Muscle of leg (tissue), 3 donors: ENCODE measurements at regions not wholly inside any gene's neighbourhood (a gene's known extent, or its start where the extent isn't known, plus 50 kb on each side); places are given as distances from the start of the nearest gene placed in this dataset.
"Not testable (repeated sequence)": the region's sequence is repeated elsewhere in the genome, so short reads cannot be mapped to it uniquely, and the experiment has no call there.

Experiments
- DNase-seq: peaks from one replicate; pipeline ENCODE4 v3.0.0; 2013
- H3K27ac ChIP-seq: one replicate; pipeline ENCODE4 v1.5.1; 2013; ENCODE audit warnings: mild to moderate bottlenecking, low read length, control low read depth
- H3K27me3 ChIP-seq: one replicate; pipeline ENCODE4 v1.6.1; 2013; ENCODE audit warnings: low read length; ENCODE audit not compliant: control insufficient read depth, insufficient read depth
- H3K36me3 ChIP-seq: one replicate; pipeline ENCODE4 v1.6.1; 2013; ENCODE audit warnings: low read length; ENCODE audit not compliant: control insufficient read depth, insufficient read depth
- H3K4me1 ChIP-seq: one replicate; pipeline ENCODE4 v1.6.1; 2013; ENCODE audit warnings: low read length; ENCODE audit not compliant: control insufficient read depth, insufficient read depth
- H3K4me3 ChIP-seq: one replicate; pipeline ENCODE4 v1.5.1; 2013; ENCODE audit warnings: low read length, control low read depth
- H3K9me3 ChIP-seq: replicated peaks from 2 replicates; pipeline ENCODE4 v1.6.1; 2013; ENCODE audit warnings: low read depth, low read length; ENCODE audit not compliant: control insufficient read depth
- WGBS: methylation state at CpG from one replicate; pipeline ENCODE4 v1.1.5; 2013; ENCODE audit warnings: missing lambda C conversion rate; ENCODE audit not compliant: insufficient coverage; 5-methylcytosine and 5-hydroxymethylcytosine counted together

DNA sequence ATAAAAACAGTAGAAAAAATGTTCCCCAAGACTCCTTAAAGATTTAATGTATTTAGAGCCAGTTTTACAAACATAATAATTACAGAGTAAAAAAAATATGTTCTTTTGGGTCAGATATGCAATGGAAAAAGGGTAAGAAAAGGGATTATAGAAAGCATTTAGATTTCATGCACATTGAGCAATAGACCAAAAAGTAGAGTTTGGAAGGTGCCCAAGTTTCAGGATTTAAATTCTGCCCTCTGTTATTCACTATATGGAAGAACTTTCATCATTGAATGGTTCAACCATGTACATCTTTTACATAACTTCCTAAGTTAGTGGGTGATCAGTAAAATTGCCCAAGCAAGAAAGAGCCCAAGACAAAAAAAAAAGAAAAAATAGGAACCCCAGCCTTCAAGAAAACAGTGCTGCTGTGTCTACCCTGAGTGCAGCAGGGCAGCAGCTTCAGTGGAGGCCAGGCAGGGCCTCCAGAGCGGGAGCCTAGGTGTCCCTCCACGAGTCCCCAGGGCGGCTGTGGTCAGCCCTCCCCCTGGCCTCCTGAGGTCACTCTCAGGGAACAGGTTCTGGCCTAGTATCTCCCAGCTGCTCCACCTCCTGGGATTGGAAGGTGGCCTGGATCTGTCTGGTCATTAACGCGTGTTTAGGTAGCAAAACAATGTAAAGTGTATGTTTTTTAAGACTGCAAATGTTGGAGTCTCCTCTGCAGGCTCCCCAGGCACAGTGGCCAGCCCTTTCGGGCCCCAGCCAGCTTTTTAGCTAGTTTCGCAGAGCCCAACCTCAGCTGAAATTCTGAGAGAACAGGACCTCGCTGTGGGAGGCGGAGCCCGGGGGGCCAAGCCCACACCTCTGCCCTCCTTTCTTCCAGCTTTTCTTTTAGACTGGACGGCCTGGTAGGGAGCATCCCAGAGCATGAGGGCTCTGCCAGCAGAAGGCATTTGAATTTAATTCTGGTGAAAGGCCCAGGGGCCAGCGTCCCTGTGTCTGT lies 77.3 kb downstream of the TEX51 start:
- Histone ChIP-seq H3K27ac (no peak overlapping the region), H3K9me3 (no peaks in the 10 kb centered on the region), H3K4me3 (no peak overlapping the region), H3K27me3 (peaks cover 6% of the 10 kb centered on the region), H3K4me1 (peaks cover 30% of the 10 kb centered on the region), H3K36me3 (no peaks in the 10 kb centered on the region)
- DNase-seq = peak; percentile 37
- 47% methylated on average over 7 of the region's 12 CpGs for WGBS

GRCh38 chr2:126976721-126977328 lies 78.1 kb downstream of the TEX51 start:
- Histone ChIP-seq H3K9me3 (no peaks in the 10 kb centered on the region), H3K27me3 (peaks cover under 1% of the 10 kb centered on the region), H3K4me3 (no peak overlapping the region), H3K27ac (no peak overlapping the region), H3K36me3 (no peaks in the 10 kb centered on the region), H3K4me1 (peaks cover 27% of the 10 kb centered on the region)
- no peak for DNase-seq
- WGBS = 79% methylated on average over 24 of the region's 30 CpGs

DNA sequence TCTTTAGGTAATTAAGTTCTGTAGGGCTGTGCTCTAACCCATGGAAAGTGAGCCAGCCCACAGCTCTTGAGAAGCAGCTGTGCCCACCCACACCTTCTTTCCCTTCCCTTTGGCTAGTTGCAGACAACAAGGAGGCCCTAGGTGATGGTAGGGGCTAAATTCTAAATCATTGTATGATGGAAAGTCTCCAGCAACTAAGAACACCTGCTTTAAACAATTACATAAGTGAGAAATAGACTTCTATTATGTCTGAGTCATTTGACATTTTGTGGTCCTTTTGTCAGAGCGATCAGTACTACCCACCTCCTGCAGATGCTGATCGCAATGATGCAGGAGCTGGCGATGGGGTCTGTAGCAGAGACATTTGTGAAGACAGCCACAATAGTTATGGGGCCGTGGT lies 79.6 kb downstream of the TEX51 start:
- H3K27ac ChIP-seq = no peak overlapping the region
- H3K36me3 ChIP-seq = no peaks in the 10 kb centered on the region
- peaks cover 16% of the 10 kb centered on the region for H3K4me1 ChIP-seq
- H3K4me3 ChIP-seq = no peak overlapping the region
- DNase-seq = no peak
- no peaks in the 10 kb centered on the region for H3K9me3 ChIP-seq
- WGBS = 92% methylated on average over 2 of the region's 4 CpGs
- no peaks in the 10 kb centered on the region for H3K27me3 ChIP-seq

GRCh38 chr2:126979039-126980003 lies 80.6 kb downstream of the TEX51 start:
- Histone ChIP-seq H3K4me1 (peaks cover 16% of the 10 kb centered on the region), H3K9me3 (no peaks in the 10 kb centered on the region), H3K36me3 (no peaks in the 10 kb centered on the region), H3K4me3 (no peak overlapping the region), H3K27me3 (no peaks in the 10 kb centered on the region), H3K27ac (no peak overlapping the region)
- 74% methylated on average over 2 of the region's 7 CpGs for WGBS
- DNase-seq = no peak

DNA sequence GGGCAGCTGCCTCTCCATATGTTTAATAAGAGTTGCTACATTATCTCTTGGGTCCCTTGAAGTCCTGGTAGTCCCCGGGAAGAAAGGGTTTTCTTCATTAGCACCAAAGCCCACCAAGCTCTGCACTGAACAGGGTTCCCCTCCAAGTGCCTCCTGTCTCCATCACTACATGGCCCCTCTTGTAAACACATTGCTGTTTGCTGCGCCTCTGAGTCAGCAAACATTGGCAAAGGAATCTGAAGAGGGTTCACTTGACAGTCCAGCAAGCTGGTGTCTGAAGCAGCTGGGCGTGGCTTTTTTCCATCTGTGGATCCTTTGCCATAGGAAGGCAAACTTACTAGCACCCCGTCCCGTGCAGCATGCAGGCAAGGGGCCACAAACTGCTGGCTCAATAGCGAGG lies 82.8 kb downstream of the TEX51 start:
- H3K27me3 ChIP-seq = no peaks in the 10 kb centered on the region
- H3K36me3 ChIP-seq = no peaks in the 10 kb centered on the region
- WGBS = 64% methylated on average over 3 of the region's 6 CpGs
- no peak overlapping the region for H3K4me3 ChIP-seq
- DNase-seq = no peak
- no peak overlapping the region for H3K27ac ChIP-seq
- H3K4me1 ChIP-seq = peaks cover 6% of the 10 kb centered on the region
- H3K9me3 ChIP-seq = no peaks in the 10 kb centered on the region

GRCh38 chr2:126982935-126983334 lies 84.2 kb downstream of the TEX51 start:
- Histone ChIP-seq H3K27ac (no peak overlapping the region), H3K4me3 (no peak overlapping the region), H3K4me1 (peaks cover 6% of the 10 kb centered on the region), H3K9me3 (no peaks in the 10 kb centered on the region), H3K27me3 (no peaks in the 10 kb centered on the region), H3K36me3 (no peaks in the 10 kb centered on the region)
- no peak for DNase-seq
- WGBS = 97% methylated on average over 4 of the region's 5 CpGs

DNA sequence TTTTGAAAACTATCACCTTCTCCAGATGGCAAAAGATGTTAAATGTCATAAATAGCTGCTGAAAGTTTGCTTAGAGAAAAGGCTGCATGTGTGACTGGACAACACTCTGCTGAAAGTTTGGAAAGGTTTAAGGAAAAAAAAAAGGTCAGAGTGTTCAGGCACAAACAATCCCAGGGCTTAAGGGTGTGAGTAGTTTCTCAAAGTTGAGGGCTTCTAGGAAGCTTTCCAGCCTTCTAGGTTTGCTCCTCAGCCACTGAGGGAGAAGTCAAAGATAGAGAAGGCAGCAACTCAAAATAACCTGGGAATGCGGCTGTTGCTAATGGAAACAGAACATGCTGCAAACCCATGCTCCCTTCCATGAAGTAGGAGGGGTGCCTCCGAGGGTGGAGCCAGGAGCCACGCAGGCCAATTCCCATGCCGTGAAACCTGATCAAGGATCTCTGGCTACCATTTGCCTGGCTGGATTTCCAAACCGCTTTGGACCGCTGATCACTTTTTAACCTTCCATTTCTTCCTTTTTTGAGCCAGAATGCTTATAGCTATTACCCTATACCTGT lies 88.0 kb downstream of the TEX51 start:
- Histone ChIP-seq H3K9me3 (no peaks in the 10 kb centered on the region), H3K36me3 (no peaks in the 10 kb centered on the region), H3K4me3 (no peak overlapping the region), H3K4me1 (peaks cover under 1% of the 10 kb centered on the region), H3K27ac (no peak overlapping the region), H3K27me3 (peaks cover 2% of the 10 kb centered on the region)
- 20% methylated on average over 4 of the region's 6 CpGs for WGBS
- no peak for DNase-seq

DNA sequence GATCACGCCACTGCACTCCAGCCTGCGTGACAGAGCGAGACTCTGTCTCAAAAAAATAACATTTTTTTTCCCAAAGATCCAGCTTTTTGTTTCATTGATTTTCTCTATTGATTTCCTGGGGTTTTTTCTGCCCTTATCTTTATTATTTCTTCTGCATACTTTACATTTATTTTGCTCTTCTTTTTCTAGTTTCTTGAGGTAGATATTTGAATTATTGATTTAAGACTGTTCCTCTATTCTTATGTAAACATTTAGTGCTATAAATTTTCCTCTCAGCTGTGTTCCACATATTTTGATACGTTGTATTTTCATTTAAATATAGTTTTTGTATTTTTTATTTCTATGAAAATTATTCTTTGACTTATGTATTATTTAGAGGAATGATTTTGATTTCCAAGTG lies 89.8 kb downstream of the TEX51 start:
- 17% methylated on average over 1 of the region's 4 CpGs for WGBS
- no peaks in the 10 kb centered on the region for H3K4me1 ChIP-seq
- no peaks in the 10 kb centered on the region for H3K9me3 ChIP-seq

DNA sequence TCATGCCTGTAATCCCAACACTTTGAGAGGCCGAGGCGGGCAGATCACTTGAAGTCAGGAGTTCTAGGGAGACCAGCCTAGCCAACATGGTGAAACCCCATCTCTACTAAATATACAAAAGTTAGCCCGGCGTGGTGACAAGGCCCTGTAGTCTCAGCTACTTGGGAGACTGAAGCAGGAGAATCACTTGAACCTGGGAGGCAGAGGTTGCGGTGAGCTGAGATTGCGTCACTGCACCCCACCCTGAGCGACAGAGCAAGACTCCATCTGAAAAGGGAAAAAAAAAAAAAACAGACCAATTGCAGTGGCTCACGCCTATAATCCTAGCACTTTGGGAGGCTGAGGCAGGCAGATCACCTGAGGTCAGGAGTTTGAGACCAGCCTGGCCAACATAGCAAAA lies 90.4 kb downstream of the TEX51 start:
- not testable (repeated sequence) for DNase-seq, H3K4me3 ChIP-seq, H3K9me3 ChIP-seq, H3K27ac ChIP-seq, H3K4me1 ChIP-seq, H3K27me3 ChIP-seq, H3K36me3 ChIP-seq
- WGBS = 100% methylated on average over 3 of the region's 8 CpGs

More for the DNA sequence above, 89.8 kb downstream of the TEX51 start:
- peaks cover 2% of the 10 kb centered on the region for H3K27me3 ChIP-seq
- H3K4me3 ChIP-seq = no peak overlapping the region
- H3K27ac ChIP-seq = no peak overlapping the region
- DNase-seq = no peak
- H3K36me3 ChIP-seq = no peaks in the 10 kb centered on the region
